ENCODE measurements at regions not wholly inside any gene's neighbourhood (a gene's known extent, or its start where the extent isn't known, plus 50 kb on each side); places are given as distances from the start of the nearest gene placed in this dataset.

DNA sequence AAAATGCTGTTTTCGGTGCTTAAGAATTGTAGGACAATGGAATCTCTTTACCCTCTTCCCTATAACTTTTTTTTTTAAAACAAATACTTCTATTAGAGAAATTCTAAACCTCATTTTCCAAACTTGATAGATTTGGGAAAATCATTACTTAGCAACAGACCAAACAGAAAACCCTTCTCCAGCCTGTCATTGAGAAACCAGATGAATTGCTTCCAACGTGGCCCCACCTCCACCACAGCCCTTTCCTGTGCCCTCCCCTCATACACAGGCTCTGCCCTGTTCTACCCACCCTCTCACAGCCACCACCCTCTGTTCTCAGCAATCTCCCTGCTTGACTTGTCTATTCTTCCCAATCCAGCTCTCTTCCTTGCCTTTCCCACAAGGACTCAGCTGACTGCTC is 221.2 kb downstream of the DMRT2 start:
- TF ChIP-seq EGR1 (IDR thresholded peaks at IDR 0.05): no peak
- TF ChIP-seq EP300 (IDR thresholded peaks at IDR 0.05; ENCODE audit: borderline replicate concordance): no peak
- TF ChIP-seq RAD21 (IDR thresholded peaks at IDR 0.05; ENCODE audit: low read depth): no peak
- no peak for TF ChIP-seq NFIC (IDR thresholded peaks at IDR 0.05)
- no peak for TF ChIP-seq CEBPB (IDR thresholded peaks at IDR 0.05)
- no peak for TF ChIP-seq TEAD4 (IDR thresholded peaks at IDR 0.05)
- TF ChIP-seq YY1 (IDR thresholded peaks at IDR 0.05; ENCODE audit: low read depth): no peak
- TF ChIP-seq, protein P1, sequence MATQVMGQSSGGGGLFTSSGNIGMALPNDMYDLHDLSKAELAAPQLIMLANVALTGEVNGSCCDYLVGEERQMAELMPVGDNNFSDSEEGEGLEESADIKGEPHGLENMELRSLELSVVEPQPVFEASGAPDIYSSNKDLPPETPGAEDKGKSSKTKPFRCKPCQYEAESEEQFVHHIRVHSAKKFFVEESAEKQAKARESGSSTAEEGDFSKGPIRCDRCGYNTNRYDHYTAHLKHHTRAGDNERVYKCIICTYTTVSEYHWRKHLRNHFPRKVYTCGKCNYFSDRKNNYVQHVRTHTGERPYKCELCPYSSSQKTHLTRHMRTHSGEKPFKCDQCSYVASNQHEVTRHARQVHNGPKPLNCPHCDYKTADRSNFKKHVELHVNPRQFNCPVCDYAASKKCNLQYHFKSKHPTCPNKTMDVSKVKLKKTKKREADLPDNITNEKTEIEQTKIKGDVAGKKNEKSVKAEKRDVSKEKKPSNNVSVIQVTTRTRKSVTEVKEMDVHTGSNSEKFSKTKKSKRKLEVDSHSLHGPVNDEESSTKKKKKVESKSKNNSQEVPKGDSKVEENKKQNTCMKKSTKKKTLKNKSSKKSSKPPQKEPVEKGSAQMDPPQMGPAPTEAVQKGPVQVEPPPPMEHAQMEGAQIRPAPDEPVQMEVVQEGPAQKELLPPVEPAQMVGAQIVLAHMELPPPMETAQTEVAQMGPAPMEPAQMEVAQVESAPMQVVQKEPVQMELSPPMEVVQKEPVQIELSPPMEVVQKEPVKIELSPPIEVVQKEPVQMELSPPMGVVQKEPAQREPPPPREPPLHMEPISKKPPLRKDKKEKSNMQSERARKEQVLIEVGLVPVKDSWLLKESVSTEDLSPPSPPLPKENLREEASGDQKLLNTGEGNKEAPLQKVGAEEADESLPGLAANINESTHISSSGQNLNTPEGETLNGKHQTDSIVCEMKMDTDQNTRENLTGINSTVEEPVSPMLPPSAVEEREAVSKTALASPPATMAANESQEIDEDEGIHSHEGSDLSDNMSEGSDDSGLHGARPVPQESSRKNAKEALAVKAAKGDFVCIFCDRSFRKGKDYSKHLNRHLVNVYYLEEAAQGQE (IDR thresholded peaks at IDR 0.05; ENCODE audit: low read depth): no peak
- TF ChIP-seq, protein P2, sequence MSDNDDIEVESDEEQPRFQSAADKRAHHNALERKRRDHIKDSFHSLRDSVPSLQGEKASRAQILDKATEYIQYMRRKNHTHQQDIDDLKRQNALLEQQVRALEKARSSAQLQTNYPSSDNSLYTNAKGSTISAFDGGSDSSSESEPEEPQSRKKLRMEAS (IDR thresholded peaks at IDR 0.05): no peak
- TF ChIP-seq TCF12 (IDR thresholded peaks at IDR 0.05; ENCODE audit: low read depth): no peak
- TF ChIP-seq ZBTB7A (IDR thresholded peaks at IDR 0.05; ENCODE audit: low read depth): no peak
- no peak for TF ChIP-seq CREB1 (IDR thresholded peaks at IDR 0.05; ENCODE audit: low read depth)
- TF ChIP-seq, protein P3, sequence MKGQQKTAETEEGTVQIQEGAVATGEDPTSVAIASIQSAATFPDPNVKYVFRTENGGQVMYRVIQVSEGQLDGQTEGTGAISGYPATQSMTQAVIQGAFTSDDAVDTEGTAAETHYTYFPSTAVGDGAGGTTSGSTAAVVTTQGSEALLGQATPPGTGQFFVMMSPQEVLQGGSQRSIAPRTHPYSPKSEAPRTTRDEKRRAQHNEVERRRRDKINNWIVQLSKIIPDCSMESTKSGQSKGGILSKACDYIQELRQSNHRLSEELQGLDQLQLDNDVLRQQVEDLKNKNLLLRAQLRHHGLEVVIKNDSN (IDR thresholded peaks at IDR 0.05): no peak
- no peak for TF ChIP-seq FOXM1 (IDR thresholded peaks at IDR 0.05; ENCODE audit: borderline replicate concordance, low read depth)
- TF ChIP-seq TAF1 (IDR thresholded peaks at IDR 0.05; ENCODE audit: low read depth): no peak

DNA sequence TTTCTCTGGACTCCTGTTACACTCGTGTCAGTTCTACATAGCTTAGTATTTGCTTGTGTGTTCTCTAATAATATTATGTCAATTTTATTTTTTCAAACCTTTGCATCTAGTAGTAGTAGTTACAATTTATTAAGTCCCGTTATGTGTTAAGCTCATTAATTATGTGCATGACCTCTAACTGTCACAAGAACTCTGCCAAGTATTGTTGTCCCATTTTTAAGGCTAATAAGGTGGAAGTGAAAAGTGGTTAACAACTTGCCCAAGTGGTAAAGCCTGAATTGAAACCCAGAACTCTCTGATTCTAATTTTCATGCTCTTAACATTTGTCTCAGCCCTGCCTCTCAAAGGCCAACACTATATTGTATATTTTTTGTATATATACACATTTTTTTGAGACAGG is 221.6 kb downstream of the DMRT2 start:
- TF ChIP-seq, protein P3 (IDR thresholded peaks at IDR 0.05): no peak
- TF ChIP-seq NFIC (IDR thresholded peaks at IDR 0.05): no peak
- TF ChIP-seq TCF12 (IDR thresholded peaks at IDR 0.05; ENCODE audit: low read depth): no peak
- TF ChIP-seq, protein P2 (IDR thresholded peaks at IDR 0.05): no peak
- TF ChIP-seq TEAD4 (IDR thresholded peaks at IDR 0.05): no peak
- no peak for TF ChIP-seq EP300 (IDR thresholded peaks at IDR 0.05; ENCODE audit: borderline replicate concordance)
- no peak for TF ChIP-seq FOXM1 (IDR thresholded peaks at IDR 0.05; ENCODE audit: borderline replicate concordance, low read depth)
- TF ChIP-seq RAD21 (IDR thresholded peaks at IDR 0.05; ENCODE audit: low read depth): no peak
- TF ChIP-seq, protein P1 (IDR thresholded peaks at IDR 0.05; ENCODE audit: low read depth): no peak
- TF ChIP-seq CEBPB (IDR thresholded peaks at IDR 0.05): no peak
- TF ChIP-seq CREB1 (IDR thresholded peaks at IDR 0.05; ENCODE audit: low read depth): no peak
- TF ChIP-seq TAF1 (IDR thresholded peaks at IDR 0.05; ENCODE audit: low read depth): no peak

DNA sequence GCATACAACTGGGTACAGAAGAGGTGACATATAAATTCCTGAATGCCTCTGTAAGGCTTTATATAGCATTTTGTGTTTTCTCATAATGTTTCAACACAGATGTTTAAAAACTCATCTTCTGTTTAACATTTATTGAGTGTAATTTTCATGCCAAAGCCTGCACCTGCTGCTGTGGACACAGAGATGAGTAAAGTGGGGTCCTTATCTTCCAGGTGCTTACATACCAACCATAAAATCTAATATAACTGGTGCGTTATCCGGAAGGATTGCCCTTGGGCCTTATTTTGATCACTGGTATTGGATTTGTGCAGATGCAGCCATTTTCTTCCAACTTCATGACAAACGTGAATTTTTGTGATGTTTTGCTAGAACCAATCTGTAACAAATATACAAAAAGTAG is 222.3 kb downstream of the DMRT2 start:
- TF ChIP-seq, protein P3 (IDR thresholded peaks at IDR 0.05): no peak
- TF ChIP-seq, protein P1 (IDR thresholded peaks at IDR 0.05; ENCODE audit: low read depth): no peak

DNA sequence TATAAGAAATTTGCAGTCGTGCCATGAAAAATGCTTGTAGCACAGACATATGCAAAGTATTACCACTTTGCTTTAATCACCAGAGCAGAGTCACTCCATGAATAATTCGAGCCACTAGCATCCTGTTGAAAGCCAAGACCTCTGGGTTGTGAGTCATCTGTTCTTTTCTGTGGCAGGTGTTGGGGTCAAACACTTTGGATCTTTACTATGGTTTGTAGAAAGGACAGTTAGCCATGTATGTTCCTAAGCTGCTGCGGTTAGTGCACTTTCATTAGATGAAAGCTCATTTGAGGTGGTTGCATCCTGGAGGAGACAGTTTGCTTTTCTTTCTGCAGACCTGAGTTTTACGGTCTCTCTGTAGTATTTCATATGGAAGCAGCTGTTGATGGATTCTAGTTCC is 223.7 kb downstream of the DMRT2 start:
- TF ChIP-seq EGR1 (IDR thresholded peaks at IDR 0.05) (no peak), EP300 (IDR thresholded peaks at IDR 0.05; ENCODE audit: borderline replicate concordance) (no peak), TCF12 (IDR thresholded peaks at IDR 0.05; ENCODE audit: low read depth) (no peak), CREB1 (IDR thresholded peaks at IDR 0.05; ENCODE audit: low read depth) (no peak), RAD21 (IDR thresholded peaks at IDR 0.05; ENCODE audit: low read depth) (no peak), TEAD4 (IDR thresholded peaks at IDR 0.05) (no peak), FOXM1 (IDR thresholded peaks at IDR 0.05; ENCODE audit: borderline replicate concordance, low read depth) (no peak), NFIC (IDR thresholded peaks at IDR 0.05) (no peak), YY1 (IDR thresholded peaks at IDR 0.05; ENCODE audit: low read depth) (no peak), ZBTB7A (IDR thresholded peaks at IDR 0.05; ENCODE audit: low read depth) (no peak), CEBPB (IDR thresholded peaks at IDR 0.05) (no peak), TAF1 (IDR thresholded peaks at IDR 0.05; ENCODE audit: low read depth) (no peak)
- TF ChIP-seq, protein P1 (IDR thresholded peaks at IDR 0.05; ENCODE audit: low read depth): no peak
- TF ChIP-seq, protein P3 (IDR thresholded peaks at IDR 0.05): no peak
- TF ChIP-seq, protein P2 (IDR thresholded peaks at IDR 0.05): no peak
